Esophagus muscularis mucosa (tissue), 3 donors: ENCODE measurements at regions not wholly inside any gene's neighbourhood (a gene's known extent, or its start where the extent isn't known, plus 50 kb on each side); places are given as distances from the start of the nearest gene placed in this dataset.

Experiments used
- POLR2A ChIP-seq: fragments of 450-650 bp; IDR thresholded peaks from one replicate; pipeline ENCODE4 v1.6.1; 2017; ENCODE audit warnings: antibody characterized with exemption, moderate library complexity, mild to moderate bottlenecking, low read depth
- POLR2AphosphoS5 ChIP-seq, 2 donors: sonication (generic); formaldehyde crosslinking; IDR thresholded peaks; one replicate each; pipeline ENCODE4 v1.6.1; 2017; ENCODE audit warnings: antibody characterized with exemption in 2 of 2
- TF ChIP-seq, protein P1 (sequence below), 3 experiments: fragments of 200-600 bp in 2 of 3; fragments of 450-650 bp in 1 of 3; sonication (generic) in 2 of 3; IDR thresholded peaks; one replicate each; pipeline ENCODE4 v1.5.1; 2017 to 2019; ENCODE audit warnings: antibody characterized with exemption in 3 of 3, mild to moderate bottlenecking in 2 of 3, moderate library complexity in 1 of 3

DNA sequence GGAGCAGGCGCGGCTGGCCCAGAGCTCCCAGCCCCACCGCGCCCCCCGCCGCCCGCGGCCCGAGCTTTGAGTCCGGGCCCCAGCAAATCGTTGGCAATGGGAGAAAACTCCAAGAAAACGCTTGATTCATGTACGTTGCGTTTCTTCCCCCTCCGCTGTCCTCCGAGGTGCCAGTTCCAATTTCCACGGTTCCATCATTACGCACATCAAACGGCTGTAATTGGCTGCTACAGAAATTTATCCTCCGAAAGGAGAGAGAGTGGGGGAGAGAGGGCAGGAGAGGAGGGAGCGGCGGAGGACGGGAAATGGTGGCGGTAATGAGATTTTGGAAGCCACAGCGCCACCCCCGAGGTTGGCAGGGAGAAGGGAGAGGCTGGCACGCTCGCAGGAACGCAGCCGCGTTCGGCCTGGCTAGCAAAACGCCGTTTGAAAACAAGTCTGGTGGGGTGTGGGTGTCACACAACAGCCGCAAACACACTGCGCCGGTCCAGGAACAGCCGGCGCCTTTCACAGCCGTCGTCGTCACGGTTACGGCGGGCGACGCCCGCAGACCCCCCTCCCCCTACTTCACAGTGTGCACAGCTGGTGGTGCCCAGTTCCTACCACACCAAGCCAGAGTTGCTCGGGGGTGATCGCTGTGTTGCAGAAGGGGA, 57.5 kb downstream of the UNCX start:
- TF ChIP-seq, protein P1, sequence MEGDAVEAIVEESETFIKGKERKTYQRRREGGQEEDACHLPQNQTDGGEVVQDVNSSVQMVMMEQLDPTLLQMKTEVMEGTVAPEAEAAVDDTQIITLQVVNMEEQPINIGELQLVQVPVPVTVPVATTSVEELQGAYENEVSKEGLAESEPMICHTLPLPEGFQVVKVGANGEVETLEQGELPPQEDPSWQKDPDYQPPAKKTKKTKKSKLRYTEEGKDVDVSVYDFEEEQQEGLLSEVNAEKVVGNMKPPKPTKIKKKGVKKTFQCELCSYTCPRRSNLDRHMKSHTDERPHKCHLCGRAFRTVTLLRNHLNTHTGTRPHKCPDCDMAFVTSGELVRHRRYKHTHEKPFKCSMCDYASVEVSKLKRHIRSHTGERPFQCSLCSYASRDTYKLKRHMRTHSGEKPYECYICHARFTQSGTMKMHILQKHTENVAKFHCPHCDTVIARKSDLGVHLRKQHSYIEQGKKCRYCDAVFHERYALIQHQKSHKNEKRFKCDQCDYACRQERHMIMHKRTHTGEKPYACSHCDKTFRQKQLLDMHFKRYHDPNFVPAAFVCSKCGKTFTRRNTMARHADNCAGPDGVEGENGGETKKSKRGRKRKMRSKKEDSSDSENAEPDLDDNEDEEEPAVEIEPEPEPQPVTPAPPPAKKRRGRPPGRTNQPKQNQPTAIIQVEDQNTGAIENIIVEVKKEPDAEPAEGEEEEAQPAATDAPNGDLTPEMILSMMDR (IDR thresholded peaks at IDR 0.05) = no peak
- TF ChIP-seq POLR2AphosphoS5 (IDR thresholded peaks at IDR 0.05) = no peak
- TF ChIP-seq POLR2A = no peak
